ENCODE measurements at regions not wholly inside any gene's neighbourhood (a gene's known extent, or its start where the extent isn't known, plus 50 kb on each side); places are given as distances from the start of the nearest gene placed in this dataset.

DNA sequence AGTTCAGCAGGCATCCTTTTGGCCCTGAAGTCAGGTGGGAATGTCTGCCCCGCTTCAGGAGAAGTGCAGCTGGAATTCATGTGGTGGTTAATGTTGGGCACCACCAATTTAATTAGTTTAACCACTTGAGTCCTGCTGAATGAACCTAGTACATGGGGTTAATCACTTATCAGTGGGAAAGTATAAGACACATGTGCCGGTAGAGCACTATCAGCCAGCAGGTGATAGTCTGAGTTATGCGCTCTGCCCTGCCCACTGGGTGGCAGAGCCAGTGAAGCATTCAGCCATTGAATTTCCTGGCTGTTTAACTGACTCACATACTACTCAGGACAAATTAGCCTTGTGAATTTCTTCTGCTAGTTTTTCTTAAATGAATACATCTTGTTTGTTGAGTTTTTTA, 789.7 kb upstream of the PRR20A start:
- no peak for TF ChIP-seq MEIS1 (CRISPR knock-in tag; IDR thresholded peaks at IDR 0.05; ENCODE audit: borderline replicate concordance)
- TF ChIP-seq, protein P1, sequence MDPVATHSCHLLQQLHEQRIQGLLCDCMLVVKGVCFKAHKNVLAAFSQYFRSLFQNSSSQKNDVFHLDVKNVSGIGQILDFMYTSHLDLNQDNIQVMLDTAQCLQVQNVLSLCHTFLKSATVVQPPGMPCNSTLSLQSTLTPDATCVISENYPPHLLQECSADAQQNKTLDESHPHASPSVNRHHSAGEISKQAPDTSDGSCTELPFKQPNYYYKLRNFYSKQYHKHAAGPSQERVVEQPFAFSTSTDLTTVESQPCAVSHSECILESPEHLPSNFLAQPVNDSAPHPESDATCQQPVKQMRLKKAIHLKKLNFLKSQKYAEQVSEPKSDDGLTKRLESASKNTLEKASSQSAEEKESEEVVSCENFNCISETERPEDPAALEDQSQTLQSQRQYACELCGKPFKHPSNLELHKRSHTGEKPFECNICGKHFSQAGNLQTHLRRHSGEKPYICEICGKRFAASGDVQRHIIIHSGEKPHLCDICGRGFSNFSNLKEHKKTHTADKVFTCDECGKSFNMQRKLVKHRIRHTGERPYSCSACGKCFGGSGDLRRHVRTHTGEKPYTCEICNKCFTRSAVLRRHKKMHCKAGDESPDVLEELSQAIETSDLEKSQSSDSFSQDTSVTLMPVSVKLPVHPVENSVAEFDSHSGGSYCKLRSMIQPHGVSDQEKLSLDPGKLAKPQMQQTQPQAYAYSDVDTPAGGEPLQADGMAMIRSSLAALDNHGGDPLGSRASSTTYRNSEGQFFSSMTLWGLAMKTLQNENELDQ (tag by site-specific recombination; IDR thresholded peaks at IDR 0.05; ENCODE audit: low read depth): no peak
